ENCODE measurements at regions not wholly inside any gene's neighbourhood (a gene's known extent, or its start where the extent isn't known, plus 50 kb on each side); places are given as distances from the start of the nearest gene placed in this dataset.

GRCh38 chr18:22544626-22545025 lies 126.9 kb upstream of the CTAGE1 start:
- DNase-seq (ENCODE audit: low read depth) = no peak

- no peak for DNase-seq (ENCODE audit: low read depth)
These were observed 127.5 kb upstream of the CTAGE1 start for GRCh38 chr18:22545066-22545760.

GRCh38 chr18:22546905-22547570 lies 129.3 kb upstream of the CTAGE1 start:
- DNase-seq (ENCODE audit: low read depth) = no peak

GRCh38 chr18:22547807-22548561 lies 130.3 kb upstream of the CTAGE1 start:
- DNase-seq (ENCODE audit: low read depth) = no peak

DNA sequence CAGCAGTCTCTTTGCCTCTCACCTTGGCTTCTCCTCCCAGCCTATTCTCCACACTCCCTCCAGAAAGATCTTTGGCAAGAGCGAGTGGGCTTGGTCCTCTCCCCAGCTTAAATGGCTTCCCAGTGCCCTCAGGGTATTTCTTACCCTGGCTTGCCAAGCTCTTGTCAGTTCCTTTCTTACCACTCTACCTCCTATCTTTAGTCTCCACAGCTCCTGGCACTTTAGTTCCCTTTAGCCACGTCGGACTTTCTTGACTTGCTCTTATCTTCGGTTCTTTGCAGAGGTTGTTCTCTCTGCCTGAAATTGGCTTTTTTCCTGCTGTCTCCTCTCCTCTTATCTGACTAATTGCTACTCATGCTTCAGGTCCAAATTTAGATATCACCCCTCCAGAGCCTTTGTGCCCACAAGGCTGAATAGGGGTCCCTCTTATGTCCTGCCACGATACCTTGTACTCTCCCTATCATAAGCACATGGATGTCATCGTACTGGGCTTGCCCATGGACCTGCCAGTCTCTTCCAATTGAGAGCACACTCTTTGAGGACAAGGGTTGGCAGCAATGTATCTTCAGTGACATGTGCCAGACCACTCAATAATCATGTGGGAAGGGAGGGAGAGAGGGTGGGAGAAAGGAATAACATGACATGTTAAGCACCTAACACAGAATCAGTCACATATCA lies 131.7 kb upstream of the CTAGE1 start:
- no peak for DNase-seq (ENCODE audit: low read depth)

DNA sequence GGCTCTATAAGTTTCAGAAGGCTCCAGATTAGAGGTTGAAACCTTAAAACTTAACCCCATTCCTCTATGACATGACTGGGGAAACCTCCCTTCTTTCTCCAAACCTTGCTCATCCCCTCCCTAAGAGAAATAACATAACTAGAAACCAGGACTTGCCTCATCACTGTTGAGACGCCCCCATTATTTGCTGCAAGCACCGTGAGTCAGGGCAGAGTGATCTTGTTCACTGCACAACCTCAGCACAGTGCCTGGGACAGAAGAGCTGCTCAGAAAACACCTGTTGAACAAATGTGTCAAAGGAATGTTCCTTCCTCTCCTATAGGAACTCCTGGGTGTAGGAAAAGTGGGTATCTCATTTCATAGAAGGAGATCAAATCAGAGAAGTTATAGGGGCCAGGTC lies 132.7 kb upstream of the CTAGE1 start:
- DNase-seq (ENCODE audit: low read depth) = no peak

DNA sequence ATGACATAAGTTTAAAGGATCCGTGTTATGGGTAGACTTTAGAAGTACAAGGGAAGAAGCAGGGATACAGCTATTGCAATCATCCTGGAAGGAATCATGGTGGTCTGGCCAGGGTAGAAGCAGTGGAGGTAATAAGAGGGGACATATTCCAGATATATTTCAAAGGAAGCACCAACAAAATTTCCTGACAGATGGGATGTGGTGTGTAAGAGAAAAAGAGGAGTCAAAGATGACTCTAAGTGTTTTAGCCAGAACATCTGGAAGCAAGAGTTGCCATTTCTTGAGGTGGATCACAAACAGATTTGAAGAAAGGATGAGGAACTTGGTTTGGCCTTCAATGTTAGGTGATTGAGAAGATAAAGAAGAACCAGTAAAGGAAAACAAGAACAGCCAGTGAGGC lies 133.1 kb upstream of the CTAGE1 start:
- no peak for DNase-seq (ENCODE audit: low read depth)

DNA sequence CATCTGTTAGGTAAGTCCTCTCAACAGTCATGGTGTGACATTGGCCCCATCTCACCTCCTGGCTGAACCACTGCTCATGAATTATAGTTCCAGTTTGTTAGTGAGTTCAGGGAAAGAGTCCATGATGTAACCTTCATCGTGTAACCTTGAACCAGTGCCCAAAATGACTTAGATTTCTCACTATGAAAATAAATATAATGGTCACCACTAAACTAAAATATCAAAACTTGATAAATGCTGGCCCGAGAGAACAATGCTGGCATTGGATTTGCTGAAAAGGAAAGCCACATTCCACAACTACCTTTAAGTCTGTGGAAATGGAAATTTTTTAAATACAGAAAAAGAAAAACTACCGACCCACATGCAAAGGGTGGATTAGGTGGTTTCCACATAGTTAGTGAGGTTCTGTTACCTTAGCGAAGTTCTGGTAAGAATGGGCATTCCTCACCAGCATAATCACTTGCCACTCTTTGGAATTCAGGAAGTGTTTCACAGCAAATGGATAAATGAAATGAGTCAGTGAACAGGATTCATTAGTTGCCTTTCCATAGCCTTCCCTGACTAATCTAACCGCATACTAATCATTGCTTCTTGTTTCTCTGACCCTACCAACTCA lies 133.9 kb upstream of the CTAGE1 start:
- no peak for DNase-seq (ENCODE audit: low read depth)

DNA sequence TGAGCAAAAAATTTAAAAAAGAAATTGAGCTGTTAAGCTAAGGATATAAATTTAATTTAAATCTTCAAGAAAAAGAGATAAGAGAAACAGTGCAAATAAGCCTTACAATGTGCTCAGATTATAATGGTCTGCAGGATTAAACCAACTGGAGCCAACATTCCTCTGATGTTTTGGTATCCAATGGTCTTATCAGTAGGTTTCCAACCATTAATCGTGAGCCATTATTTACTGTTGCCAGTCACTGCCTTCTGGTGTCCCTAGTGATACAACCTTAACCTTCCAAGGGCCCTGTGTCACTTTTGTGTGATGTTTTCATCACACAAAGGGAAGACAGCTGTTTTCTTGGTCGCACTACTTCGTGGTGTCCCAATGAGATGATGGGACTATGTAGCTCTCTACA lies 134.5 kb upstream of the CTAGE1 start:
- no peak for DNase-seq (ENCODE audit: low read depth)

GRCh38 chr18:22552899-22553460 lies 135.3 kb upstream of the CTAGE1 start:
- DNase-seq (ENCODE audit: low read depth) = no peak

- no peak for DNase-seq (ENCODE audit: low read depth)
These were observed 138.8 kb upstream of the CTAGE1 start for GRCh38 chr18:22556222-22557167.

DNA sequence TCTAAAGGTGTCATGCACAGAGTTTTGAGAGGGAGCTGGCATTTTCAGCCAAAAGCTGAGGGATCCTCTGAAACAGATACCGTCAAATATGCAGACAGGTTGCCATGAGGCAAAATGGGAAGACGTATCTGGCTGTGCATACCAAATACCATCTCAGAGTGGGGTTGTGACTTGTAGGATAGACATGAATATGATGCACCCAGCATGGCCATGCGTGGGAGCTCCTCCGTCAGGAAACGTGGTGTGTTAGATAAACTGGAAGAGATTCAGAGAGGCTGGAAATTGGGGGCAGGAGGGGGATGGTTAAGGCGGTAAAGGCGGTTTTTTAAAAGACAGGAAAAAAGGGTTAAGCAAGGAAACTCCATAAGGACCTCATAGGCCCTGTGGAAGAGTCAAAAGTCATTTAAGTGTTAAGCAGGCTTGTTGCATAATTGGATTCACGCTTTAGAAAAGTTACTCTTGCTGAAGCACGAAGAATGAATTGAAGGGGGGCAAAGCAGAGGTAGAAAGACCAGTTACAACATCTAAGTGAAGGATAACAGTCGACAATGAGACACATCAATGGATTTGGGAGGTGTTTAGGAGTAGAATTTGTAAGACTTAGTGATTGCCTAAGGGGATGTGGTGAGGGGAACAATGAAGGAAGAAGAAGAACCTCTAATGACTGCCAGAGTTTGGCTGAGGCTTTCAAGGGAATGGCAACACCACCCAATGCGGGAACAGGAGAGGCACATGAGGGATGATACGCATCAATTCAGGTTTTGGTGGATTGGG lies 139.6 kb upstream of the CTAGE1 start:
- no peak for DNase-seq (ENCODE audit: low read depth)

DNA sequence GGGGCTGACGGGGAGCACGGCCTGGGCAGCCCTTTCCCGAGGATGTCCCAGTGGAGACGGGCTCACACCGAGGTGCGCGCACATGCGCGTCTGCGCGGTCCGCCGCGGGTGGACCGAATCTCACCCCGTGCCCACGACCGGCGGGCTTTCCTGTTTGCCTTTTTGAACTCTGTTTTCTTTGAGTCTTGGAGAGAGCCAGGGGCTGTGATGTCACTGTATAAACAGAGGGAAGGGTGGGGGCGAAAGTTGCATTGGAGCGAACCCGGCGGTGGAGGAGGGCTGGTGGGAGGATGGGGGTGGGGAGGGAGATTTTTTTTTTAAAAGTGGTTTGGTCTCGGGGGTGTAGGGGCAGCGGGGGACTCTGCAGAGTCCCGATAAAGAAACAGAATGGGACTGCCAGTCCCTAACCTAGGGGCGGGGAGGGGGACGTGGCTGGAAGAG lies 141.2 kb upstream of the CTAGE1 start:
- DNase-seq (ENCODE audit: low read depth) = no peak

DNA sequence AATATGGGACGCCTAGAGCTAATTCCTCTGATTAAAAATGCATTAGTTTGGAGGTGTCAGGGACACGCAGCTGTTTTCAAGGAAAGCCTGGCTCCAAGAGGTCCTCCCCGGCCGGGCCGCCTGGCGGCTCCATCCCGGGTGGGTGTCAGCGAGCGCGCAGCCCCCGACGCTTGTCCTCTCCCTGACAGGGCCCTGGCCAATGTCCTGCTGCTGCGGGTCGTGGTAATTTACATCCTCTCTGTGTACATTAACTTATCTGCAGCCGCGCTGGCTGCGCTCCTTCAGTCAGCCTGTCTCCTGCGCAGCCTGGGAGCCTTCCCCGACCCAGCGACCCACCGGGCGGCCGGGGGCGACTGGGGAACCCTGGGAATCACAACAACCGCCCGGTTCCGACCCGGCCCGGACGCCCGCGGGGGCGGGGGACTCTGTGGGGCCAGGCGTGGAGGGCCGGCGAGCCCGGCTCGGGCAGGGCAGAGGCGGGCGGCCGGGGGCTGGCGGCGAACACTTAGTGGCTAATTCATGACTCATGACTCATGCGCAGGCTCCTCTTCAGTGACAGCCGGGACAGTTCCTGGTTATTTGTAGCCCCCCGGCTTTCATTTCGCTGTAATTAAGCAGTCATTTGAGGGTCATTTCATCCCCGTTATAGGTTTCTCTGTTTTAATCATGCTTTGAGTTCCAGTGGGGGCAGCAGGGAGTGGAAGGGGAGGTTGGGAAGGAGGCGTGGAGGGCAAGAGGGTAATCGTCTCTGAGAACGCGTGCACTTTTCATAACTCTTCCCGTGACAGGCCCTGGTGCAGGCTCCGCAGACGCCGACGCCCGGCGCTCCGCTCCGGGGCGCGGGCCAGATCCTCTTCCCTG lies 141.9 kb upstream of the CTAGE1 start:
- peak; percentile 3 for DNase-seq (ENCODE audit: low read depth)

GRCh38 chr18:22560275-22560610 lies 142.5 kb upstream of the CTAGE1 start:
- DNase-seq (ENCODE audit: low read depth) = no peak

GRCh38 chr18:22560797-22561196 lies 143.1 kb upstream of the CTAGE1 start:
- no peak for DNase-seq (ENCODE audit: low read depth)

DNA sequence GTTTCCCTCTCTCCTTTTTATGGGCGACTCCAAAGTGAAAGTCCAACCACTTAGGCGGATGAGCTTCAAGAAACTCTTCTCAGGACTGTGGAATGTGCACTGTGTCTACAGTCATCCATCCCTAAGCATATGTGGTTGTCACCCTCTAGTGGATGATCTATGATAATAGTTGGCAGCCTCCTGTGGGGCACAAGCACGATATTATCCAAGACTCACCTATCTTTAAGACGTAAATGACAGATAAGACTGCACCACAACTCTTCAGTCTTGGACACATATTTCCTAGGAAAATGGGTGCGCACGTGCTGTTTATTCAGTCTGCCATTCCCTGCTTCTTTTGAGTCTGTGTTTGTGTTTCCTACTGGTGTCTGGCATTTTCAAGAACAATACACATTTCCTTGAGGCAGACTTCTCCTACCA lies 145.5 kb upstream of the CTAGE1 start:
- no peak for DNase-seq (ENCODE audit: low read depth)

GRCh38 chr18:22564036-22564435 lies 146.3 kb upstream of the CTAGE1 start:
- DNase-seq (ENCODE audit: low read depth) = no peak

All from stimulated activated CD8-positive, alpha-beta memory T cell treated with anti-CD3 and anti-CD28 coated beads, Interleukin-12 subunit alpha, Interleukin-12 subunit beta, amount 100 ng/mL, for 4 hours (primary cell).